Suprapubic skin (tissue), 3 donors: ENCODE measurements at regions not wholly inside any gene's neighbourhood (a gene's known extent, or its start where the extent isn't known, plus 50 kb on each side); places are given as distances from the start of the nearest gene placed in this dataset.
"Not testable (repeated sequence)": the region's sequence is repeated elsewhere in the genome, so short reads cannot be mapped to it uniquely, and the experiment has no call there.

Experiments
- POLR2A ChIP-seq, 2 donors: fragments of 450-650 bp; IDR thresholded peaks; one replicate each; pipeline ENCODE4 v1.6.1; 2017; ENCODE audit warnings: antibody characterized with exemption in 2 of 2, mild to moderate bottlenecking in 2 of 2, moderate library complexity in 2 of 2
- TF ChIP-seq, protein P1 (sequence below), 2 donors: fragments of 200-600 bp in 1 of 2; fragments of 450-650 bp in 1 of 2; sonication (generic) in 1 of 2; IDR thresholded peaks; one replicate each; pipeline ENCODE4 v1.5.1; 2016 to 2019; ENCODE audit warnings: antibody characterized with exemption in 2 of 2, mild to moderate bottlenecking in 1 of 2, moderate library complexity in 1 of 2

DNA sequence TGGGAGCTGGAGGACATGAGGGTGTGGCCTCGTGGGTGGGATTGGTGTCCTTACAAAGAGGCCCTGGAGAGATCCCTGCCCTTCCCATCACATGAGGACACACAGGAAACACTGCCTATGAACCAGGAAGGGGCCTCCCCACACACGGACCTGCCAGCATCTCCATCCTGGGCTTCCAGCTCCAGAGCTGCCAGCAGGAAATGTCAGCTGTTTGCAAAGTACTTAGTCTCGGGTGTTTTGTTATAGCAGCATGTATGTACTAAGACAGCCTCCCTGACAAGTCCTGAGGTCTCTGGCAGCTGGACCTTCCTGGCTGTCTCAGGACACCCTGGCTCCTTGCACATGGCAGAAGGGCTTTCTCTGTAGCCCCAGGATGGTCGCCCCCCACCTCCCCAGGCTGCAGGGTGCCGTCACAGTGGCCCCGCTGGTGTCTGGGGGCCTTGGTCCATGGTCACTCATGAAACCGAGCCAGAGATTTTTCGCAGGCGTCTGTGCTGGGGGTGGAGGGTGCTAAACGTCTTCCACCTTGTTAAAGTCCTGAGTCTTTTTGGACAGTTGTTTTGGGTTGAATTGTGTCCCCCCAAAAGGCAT, 157.0 kb upstream of the ZNF469 start:
- TF ChIP-seq POLR2A (IDR thresholded peaks at IDR 0.05) = not testable (repeated sequence)
- TF ChIP-seq, protein P1, sequence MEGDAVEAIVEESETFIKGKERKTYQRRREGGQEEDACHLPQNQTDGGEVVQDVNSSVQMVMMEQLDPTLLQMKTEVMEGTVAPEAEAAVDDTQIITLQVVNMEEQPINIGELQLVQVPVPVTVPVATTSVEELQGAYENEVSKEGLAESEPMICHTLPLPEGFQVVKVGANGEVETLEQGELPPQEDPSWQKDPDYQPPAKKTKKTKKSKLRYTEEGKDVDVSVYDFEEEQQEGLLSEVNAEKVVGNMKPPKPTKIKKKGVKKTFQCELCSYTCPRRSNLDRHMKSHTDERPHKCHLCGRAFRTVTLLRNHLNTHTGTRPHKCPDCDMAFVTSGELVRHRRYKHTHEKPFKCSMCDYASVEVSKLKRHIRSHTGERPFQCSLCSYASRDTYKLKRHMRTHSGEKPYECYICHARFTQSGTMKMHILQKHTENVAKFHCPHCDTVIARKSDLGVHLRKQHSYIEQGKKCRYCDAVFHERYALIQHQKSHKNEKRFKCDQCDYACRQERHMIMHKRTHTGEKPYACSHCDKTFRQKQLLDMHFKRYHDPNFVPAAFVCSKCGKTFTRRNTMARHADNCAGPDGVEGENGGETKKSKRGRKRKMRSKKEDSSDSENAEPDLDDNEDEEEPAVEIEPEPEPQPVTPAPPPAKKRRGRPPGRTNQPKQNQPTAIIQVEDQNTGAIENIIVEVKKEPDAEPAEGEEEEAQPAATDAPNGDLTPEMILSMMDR (IDR thresholded peaks at IDR 0.05) = not testable (repeated sequence)
